GM19468 (cell line): ENCODE measurements at regions not wholly inside any gene's neighbourhood (a gene's known extent, or its start where the extent isn't known, plus 50 kb on each side); places are given as distances from the start of the nearest gene placed in this dataset.

Experiments used
- ATAC-seq: cut with Tn5 transposase; IDR thresholded peaks from one replicate; pipeline ENCODE4 v1.9.1; 2021; ENCODE audit warnings: mild to moderate bottlenecking, moderate library complexity, moderate number of reproducible peaks; ENCODE audit not compliant: unreplicated experiment; ENCODE audit errors: extremely low read depth

DNA sequence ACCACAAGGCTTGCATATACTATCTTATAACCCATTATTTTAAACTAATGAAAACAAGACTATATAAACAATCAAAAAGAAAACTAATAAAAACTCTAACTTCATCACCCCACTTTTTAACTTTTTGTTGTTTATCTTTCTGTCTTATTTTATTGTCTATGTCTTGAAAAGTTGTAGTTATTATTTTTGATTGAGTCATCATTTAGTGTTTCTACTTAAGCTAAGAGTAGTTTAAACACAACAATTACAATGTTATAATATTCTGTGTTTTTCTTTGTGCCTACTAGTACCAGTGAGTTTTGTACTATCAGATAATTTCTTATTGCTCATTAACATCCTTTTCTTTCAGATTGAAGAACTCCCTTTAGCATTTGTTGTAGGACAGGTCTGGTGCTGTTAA is 318.7 kb upstream of the ATP5MC3 start:
- no peak for ATAC-seq

- no peak for ATAC-seq
Measured at GRCh38 chr2:175490360-175490791, 308.9 kb upstream of the ATP5MC3 start.

- no peak for ATAC-seq
Measured at GRCh38 chr2:175478096-175478768, 296.7 kb upstream of the ATP5MC3 start.

- ATAC-seq = no peak
Measured at GRCh38 chr2:175476948-175477347, 295.4 kb upstream of the ATP5MC3 start.

GRCh38 chr2:175476374-175476773 is 294.9 kb upstream of the ATP5MC3 start:
- no peak for ATAC-seq

DNA sequence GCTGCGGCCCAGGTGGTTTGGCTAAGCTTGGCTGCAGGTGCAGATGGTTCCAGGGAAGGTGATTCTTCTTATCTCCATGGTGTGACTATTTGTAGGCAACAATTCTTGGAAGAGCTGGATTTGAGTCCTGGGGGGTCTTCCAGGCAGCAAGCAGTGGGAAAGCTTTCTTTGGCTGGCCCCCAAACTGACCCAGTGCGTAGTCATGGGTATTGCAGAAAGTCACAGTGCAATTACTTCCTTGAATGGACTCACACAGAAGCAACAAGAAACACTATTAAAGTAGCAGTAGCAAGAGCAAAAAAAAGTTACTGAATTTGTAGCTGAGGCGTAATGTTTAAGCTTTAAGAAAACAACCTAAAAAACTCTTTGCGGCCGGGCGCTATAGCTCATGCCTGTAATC is 293.6 kb upstream of the ATP5MC3 start:
- no peak for ATAC-seq

GRCh38 chr2:175468431-175469098 is 287.1 kb upstream of the ATP5MC3 start:
- ATAC-seq = no peak

- no peak for ATAC-seq
Measured at GRCh38 chr2:175465101-175465500, 283.6 kb upstream of the ATP5MC3 start.

GRCh38 chr2:175464311-175464670 is 282.8 kb upstream of the ATP5MC3 start:
- ATAC-seq = no peak

DNA sequence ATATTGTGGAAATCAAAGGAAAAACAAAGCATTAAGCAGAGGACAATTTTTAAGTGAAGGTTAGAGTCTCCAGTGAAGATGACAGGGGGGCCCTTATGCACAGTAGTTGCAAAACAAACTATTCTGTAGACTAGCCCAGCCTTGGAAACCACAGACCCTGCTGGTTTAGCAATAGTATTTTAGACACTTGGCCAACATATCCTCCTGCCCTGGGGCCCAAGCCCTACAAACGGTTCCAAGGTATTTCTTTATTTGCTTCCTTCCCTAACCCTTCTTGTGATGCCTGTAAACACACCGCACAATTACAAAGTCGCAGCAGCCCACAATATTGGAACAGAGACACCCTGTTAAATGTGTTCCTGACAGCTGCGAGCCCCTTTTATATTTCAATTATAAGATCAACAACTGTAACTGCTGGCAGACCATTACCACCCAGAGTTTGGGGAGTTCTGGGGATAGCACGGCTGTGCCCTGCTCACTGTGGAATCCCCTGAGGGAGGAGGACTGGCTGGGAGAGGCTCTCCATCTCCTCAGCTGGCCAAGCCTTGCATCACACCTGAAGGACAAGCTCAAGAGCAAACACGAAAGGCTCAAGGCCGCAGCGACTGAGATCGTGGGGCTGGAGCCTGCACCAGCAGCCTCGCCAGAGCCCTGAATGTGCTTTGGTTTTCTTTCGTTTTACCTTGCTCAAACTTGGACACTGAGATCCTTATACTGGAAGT is 282.2 kb upstream of the ATP5MC3 start:
- ATAC-seq = no peak

- ATAC-seq = no peak
Measured at GRCh38 chr2:175463169-175463568, 281.7 kb upstream of the ATP5MC3 start.

GRCh38 chr2:175462246-175462645 is 280.7 kb upstream of the ATP5MC3 start:
- ATAC-seq = no peak

DNA sequence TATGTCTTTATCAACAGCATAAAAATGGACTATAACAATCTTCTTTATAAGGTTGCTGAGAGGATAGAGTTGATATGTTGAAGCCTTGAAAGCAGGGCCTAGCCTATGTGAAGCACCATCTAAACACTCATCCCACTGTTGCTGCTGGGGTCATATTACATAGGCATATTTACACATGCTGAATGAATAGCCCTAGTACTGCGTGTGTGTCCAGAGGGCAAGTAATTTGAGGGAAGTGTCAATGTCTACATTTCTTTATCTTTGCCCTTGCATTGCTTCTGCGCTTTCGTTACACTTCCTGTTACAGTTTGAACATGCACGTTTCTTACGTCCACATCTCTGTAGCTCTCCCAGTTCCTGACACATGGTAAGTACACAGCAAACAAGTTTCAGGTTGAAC is 280.3 kb upstream of the ATP5MC3 start:
- ATAC-seq = no peak

DNA sequence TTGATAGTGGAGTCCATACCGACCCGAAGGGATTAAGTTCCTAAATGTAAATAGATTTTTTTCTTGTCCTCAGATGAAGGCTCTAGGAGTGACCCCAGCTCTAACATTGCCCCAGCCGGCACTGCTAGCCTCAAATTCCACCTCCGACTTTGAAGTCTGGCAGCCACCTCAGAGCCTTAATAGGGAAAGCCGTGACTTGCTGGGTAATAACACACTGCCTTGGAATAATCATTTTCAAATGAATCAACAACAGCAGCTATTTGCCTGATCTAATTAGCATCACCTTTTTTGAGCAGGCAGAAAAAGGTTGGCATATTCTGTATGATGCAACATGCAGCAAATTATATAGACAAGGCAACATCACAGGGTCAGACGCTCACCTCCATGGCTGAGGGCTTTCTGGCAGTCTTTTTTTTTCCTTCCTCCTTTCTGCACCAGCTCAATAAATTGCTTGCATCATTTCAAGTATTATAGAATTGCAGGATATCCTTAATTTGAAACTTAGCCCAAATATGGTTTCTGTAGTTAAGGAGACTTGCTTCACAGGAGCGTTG is 276.5 kb upstream of the ATP5MC3 start:
- no peak for ATAC-seq

DNA sequence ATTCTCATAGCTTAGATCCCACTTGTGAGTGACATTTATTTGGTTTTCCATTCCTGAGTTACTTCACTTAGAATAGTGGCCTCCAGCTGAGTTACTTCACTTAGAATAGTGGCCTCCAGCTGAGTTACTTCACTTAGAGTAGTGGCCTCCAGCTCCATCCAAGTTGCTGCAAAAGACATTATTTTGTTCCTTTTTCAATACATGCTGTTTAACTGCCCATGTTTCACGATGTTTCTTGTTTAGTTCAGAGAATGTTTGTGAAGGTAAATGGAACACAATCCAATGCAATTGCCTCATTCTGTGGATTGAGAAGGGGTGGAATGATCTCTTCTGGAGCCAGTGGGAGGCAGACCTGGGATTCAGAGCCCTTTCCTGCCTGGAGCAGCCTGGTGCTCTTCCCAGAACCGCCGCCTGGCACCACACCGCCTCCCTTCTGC is 273.5 kb upstream of the ATP5MC3 start:
- no peak for ATAC-seq

- ATAC-seq = no peak
Measured at GRCh38 chr2:175450029-175450760, 268.7 kb upstream of the ATP5MC3 start.

- no peak for ATAC-seq
Measured at GRCh38 chr2:175449616-175450015, 268.1 kb upstream of the ATP5MC3 start.

GRCh38 chr2:175446201-175446600 is 264.7 kb upstream of the ATP5MC3 start:
- no peak for ATAC-seq

DNA sequence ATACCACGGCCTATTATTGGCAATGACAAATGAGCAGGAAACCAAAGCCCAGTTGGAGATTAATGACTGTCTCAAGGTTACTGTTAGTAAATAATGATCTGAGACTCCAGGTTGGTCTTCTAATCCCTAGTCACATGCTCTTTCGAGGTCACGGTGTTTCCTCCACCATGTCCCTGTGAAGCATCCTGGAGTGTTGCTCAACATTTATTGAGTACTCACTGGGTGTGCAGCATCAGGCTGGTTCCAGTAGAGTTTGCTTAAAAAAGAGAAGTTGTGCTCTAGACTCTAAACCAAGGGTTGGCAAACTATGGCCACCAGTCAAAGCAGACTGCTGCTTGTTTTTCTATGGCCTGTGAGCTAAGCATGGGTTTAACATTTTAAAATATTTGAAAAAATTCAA is 263.8 kb upstream of the ATP5MC3 start:
- ATAC-seq = no peak

- ATAC-seq = no peak
Measured at GRCh38 chr2:175442441-175442840, 260.9 kb upstream of the ATP5MC3 start.
